ENCODE measurements at regions not wholly inside any gene's neighbourhood (a gene's known extent, or its start where the extent isn't known, plus 50 kb on each side); places are given as distances from the start of the nearest gene placed in this dataset.

DNA sequence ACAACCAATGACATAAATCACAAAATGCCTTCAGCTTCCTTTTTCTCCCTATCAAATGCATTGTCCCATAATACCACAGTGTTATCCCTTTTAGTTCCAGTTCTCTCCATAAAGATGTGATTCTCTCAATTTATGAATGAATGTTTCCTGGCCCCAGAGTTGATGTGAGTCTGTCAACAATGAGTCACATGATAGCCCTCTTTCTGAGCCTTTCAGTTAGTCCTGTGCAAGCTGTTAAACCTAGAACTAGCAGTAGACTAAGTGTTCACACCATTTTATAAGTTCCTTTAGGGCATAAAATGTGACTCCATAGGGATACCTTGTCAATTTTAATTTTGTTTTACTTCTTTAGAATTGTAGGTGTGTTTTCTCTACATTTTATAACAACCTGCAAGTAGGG lies 129.5 kb downstream of the PABPC4L start:
- H3K27ac ChIP-seq (ENCODE audit: insufficient read length, low read depth, low read length): no peak overlapping the region
- H3K27me3 Mint-ChIP-seq (ENCODE audit: low read depth): no peaks in the 10 kb centered on the region
- H3K4me3 Mint-ChIP-seq: no peak overlapping the region
- no peak overlapping the region for H2BK5ac ChIP-seq (ENCODE audit: insufficient read length, low read length)
- H3K4ac ChIP-seq (ENCODE audit: low read depth, low read length): no peak overlapping the region
- no peak overlapping the region for H3K4me2 ChIP-seq (ENCODE audit: insufficient read depth, insufficient read length, low read length)
- no peak for DNase-seq
- H4K8ac ChIP-seq (replicated peaks; ENCODE audit: insufficient read length, low read depth, low read length): no peak overlapping the region
- no peak overlapping the region for H2BK20ac ChIP-seq (ENCODE audit: low read depth, low read length, poor library complexity, severe bottlenecking)
- H3K23me2 ChIP-seq (ENCODE audit: insufficient read length, low read depth, low read length, poor library complexity, severe bottlenecking): no peaks in the 10 kb centered on the region
- H3K18ac ChIP-seq (ENCODE audit: insufficient read length, low read depth, low read length): no peak overlapping the region
- TF ChIP-seq CTCF (conservative IDR thresholded peaks at IDR 0.05): no peak
- no peak overlapping the region for H3K23ac ChIP-seq (ENCODE audit: insufficient read length, low read depth, low read length)
- H2AFZ ChIP-seq (ENCODE audit: low read length): no peak overlapping the region
- no peaks in the 10 kb centered on the region for H3K79me1 ChIP-seq (ENCODE audit: insufficient read depth, low read depth, low read length, poor library complexity, severe bottlenecking)
- H3K27me3 ChIP-seq (ENCODE audit: insufficient read depth, low read length): no peaks in the 10 kb centered on the region
- H4K20me1 ChIP-seq (ENCODE audit: control insufficient read depth, insufficient read depth, insufficient read length): no peaks in the 10 kb centered on the region
- no peak overlapping the region for H4K91ac ChIP-seq (ENCODE audit: insufficient read length, low read depth, low read length)
- no peak overlapping the region for H2BK12ac ChIP-seq (ENCODE audit: insufficient read length, low read depth, low read length)
- H2BK15ac ChIP-seq (ENCODE audit: low read depth, low read length): no peak overlapping the region
- H3K56ac ChIP-seq (ENCODE audit: insufficient read length, low read depth, low read length): no peak overlapping the region
- H3K9me3 ChIP-seq (ENCODE audit: control insufficient read depth, low read depth, low read length): no peaks in the 10 kb centered on the region
- no peak overlapping the region for H2AK5ac ChIP-seq (ENCODE audit: insufficient read length, low read length)
- H3K14ac ChIP-seq (ENCODE audit: insufficient read depth, low read length): no peak overlapping the region
- no peak overlapping the region for H3T11ph ChIP-seq (ENCODE audit: low read length)
- H3K4me1 ChIP-seq (ENCODE audit: insufficient read depth, low read length): no peaks in the 10 kb centered on the region; the same call in 1 of the 2 replicates
- no peak overlapping the region for H4K5ac ChIP-seq (ENCODE audit: insufficient read length, low read depth, low read length)
- H3K9me3 Mint-ChIP-seq: peaks cover 0 to 5% of the 10 kb centered on the region in 2 experiments; a peak in 2 of 5 replicates
- peaks cover 0 to 4% of the 10 kb centered on the region in 2 experiments; a peak in 1 of 4 replicates for H3K4me1 Mint-ChIP-seq
- no peak overlapping the region for H2BK120ac ChIP-seq (ENCODE audit: low read depth, low read length, poor library complexity, severe bottlenecking)
- no peaks in the 10 kb centered on the region for H3K79me2 ChIP-seq (ENCODE audit: insufficient read depth, low read length)
- peaks cover 0 to 10% (median 0%) of the 10 kb centered on the region in 3 experiments; a peak in 4 of 7 replicates for H3K36me3 Mint-ChIP-seq (ENCODE audit: insufficient read depth in 1 of 3, low read depth in 3 of 3)
- H3K9ac ChIP-seq (ENCODE audit: extremely low read depth, insufficient read length, low read length): no peak overlapping the region
- H3K27ac Mint-ChIP-seq: no peak overlapping the region

Measured in H9 (cell line).